Astrocyte (in vitro differentiated cells and primary cell): ENCODE measurements at regions not wholly inside any gene's neighbourhood (a gene's known extent, or its start where the extent isn't known, plus 50 kb on each side); places are given as distances from the start of the nearest gene placed in this dataset.

Source experiments
- DNase-seq: peaks from one replicate; pipeline ENCODE4 v3.0.0-alpha.2; 2010; ENCODE audit warnings: low read depth
- FAIRE-seq: peaks from 2 replicates; lab custom pipeline; 2011; peaks lifted over from hg19 to GRCh38; lab: Jason Lieb, UNC
- H2AFZ ChIP-seq: 2 replicates; pipeline ENCODE4 v1.6.0; 2012; ENCODE audit warnings: low read depth, low read length, inconsistent platforms
- H3K27ac ChIP-seq: 2 replicates; pipeline ENCODE4 v1.5.1; 2011; ENCODE audit warnings: low read depth, low read length, inconsistent platforms
- H3K27me3 ChIP-seq: 2 replicates; pipeline ENCODE4 v1.6.0; 2011; ENCODE audit warnings: low read length, inconsistent platforms; ENCODE audit not compliant: insufficient read depth
- H3K36me3 ChIP-seq: 2 replicates; pipeline ENCODE4 v1.5.1; 2011; ENCODE audit warnings: low read length, inconsistent platforms; ENCODE audit not compliant: insufficient read depth
- H3K4me1 ChIP-seq: 2 replicates; pipeline ENCODE4 v1.5.1; 2011; ENCODE audit warnings: low read length, inconsistent platforms; ENCODE audit not compliant: insufficient read depth
- H3K4me2 ChIP-seq: 2 replicates; pipeline ENCODE4 v1.6.0; 2012; ENCODE audit warnings: low read length, inconsistent platforms
- H3K4me3 ChIP-seq: 2 replicates; pipeline ENCODE4 v1.5.1; 2011; ENCODE audit warnings: low read depth, mild to moderate bottlenecking, low read length, inconsistent platforms; ENCODE audit not compliant: insufficient read depth
- H3K79me2 ChIP-seq: 2 replicates; pipeline ENCODE4 v1.6.0; 2012; ENCODE audit warnings: mild to moderate bottlenecking, low read length, inconsistent platforms; ENCODE audit not compliant: insufficient read depth
- H3K9ac ChIP-seq: 2 replicates; pipeline ENCODE4 v1.6.0; 2012; ENCODE audit warnings: mild to moderate bottlenecking, low read length, inconsistent platforms
- H3K9me3 ChIP-seq: 2 replicates; pipeline ENCODE4 v1.5.1; 2012; ENCODE audit warnings: low read depth, mild to moderate bottlenecking, low read length, inconsistent platforms; ENCODE audit not compliant: insufficient read depth
- H4K20me1 ChIP-seq: 2 replicates; pipeline ENCODE4 v1.6.0; 2012; ENCODE audit warnings: low read length, inconsistent platforms; ENCODE audit not compliant: insufficient read depth
- H3K27ac Mint-ChIP-seq: one replicate; pipeline ENCODE4 v1.8.0; 2021; ENCODE audit warnings: mild to moderate bottlenecking, mixed read lengths; ENCODE audit not compliant: unreplicated experiment
- H3K27me3 Mint-ChIP-seq: one replicate; pipeline ENCODE4 v1.8.0; 2021; ENCODE audit warnings: low read depth, mixed read lengths; ENCODE audit not compliant: unreplicated experiment
- H3K36me3 Mint-ChIP-seq: one replicate; pipeline ENCODE4 v1.8.0; 2021; ENCODE audit warnings: low read depth, mixed read lengths; ENCODE audit not compliant: unreplicated experiment
- H3K4me1 Mint-ChIP-seq: one replicate; pipeline ENCODE4 v1.8.0; 2021; ENCODE audit warnings: low read depth, mixed read lengths; ENCODE audit not compliant: unreplicated experiment
- H3K4me3 Mint-ChIP-seq: one replicate; pipeline ENCODE4 v1.8.0; 2021; ENCODE audit warnings: mild to moderate bottlenecking, moderate library complexity, mixed read lengths; ENCODE audit not compliant: unreplicated experiment
- H3K9me3 Mint-ChIP-seq: one replicate; pipeline ENCODE4 v1.8.0; 2021; ENCODE audit warnings: mild to moderate bottlenecking, mixed read lengths; ENCODE audit not compliant: unreplicated experiment
- CTCF ChIP-seq: IDR thresholded peaks from 2 replicates; pipeline ENCODE4 v1.5.1; 2011; ENCODE audit warnings: low read depth, mild to moderate bottlenecking, inconsistent platforms, low read length, moderate library complexity; ENCODE audit not compliant: insufficient read depth
- EZH2 ChIP-seq: IDR thresholded peaks from 2 replicates; pipeline ENCODE4 v1.6.1; 2012; ENCODE audit warnings: mild to moderate bottlenecking, low read length, inconsistent platforms; ENCODE audit not compliant: insufficient read depth

GRCh38 chr2:75798569-75798968 lies 87.9 kb upstream of the GCFC2 start:
- Histone ChIP-seq H3K27me3 (no peaks in the 10 kb centered on the region), H3K4me3 (no peak overlapping the region), H3K79me2 (no peaks in the 10 kb centered on the region), H3K4me2 (no peak overlapping the region), H3K4me1 (no peaks in the 10 kb centered on the region), H3K27ac (no peak overlapping the region), H3K9me3 (no peaks in the 10 kb centered on the region), H3K9ac (no peak overlapping the region), H3K36me3 (no peaks in the 10 kb centered on the region), H2AFZ (no peak overlapping the region), H4K20me1 (no peaks in the 10 kb centered on the region)
- Mint-ChIP-seq H3K27ac (no peak overlapping the region), H3K4me1 (peaks cover 3% of the 10 kb centered on the region), H3K4me3 (no peak overlapping the region), H3K36me3 (no peaks in the 10 kb centered on the region), H3K9me3 (no peaks in the 10 kb centered on the region), H3K27me3 (peaks cover 2% of the 10 kb centered on the region)
- TF ChIP-seq EZH2 = no peak
- no peak for TF ChIP-seq CTCF
- no peak for DNase-seq
- FAIRE-seq = no peak

GRCh38 chr2:75792996-75793395 lies 82.3 kb upstream of the GCFC2 start:
- TF ChIP-seq CTCF (no peak), EZH2 (no peak)
- H3K4me2 ChIP-seq = no peak overlapping the region
- H3K9me3 Mint-ChIP-seq = no peaks in the 10 kb centered on the region
- no peak overlapping the region for H3K9ac ChIP-seq
- no peaks in the 10 kb centered on the region for H3K27me3 ChIP-seq
- no peaks in the 10 kb centered on the region for H3K36me3 Mint-ChIP-seq
- no peaks in the 10 kb centered on the region for H3K4me1 ChIP-seq
- FAIRE-seq (no peak), DNase-seq (no peak)
- no peaks in the 10 kb centered on the region for H3K36me3 ChIP-seq
- H3K9me3 ChIP-seq = no peaks in the 10 kb centered on the region
- H3K27ac Mint-ChIP-seq = no peak overlapping the region
- no peak overlapping the region for H3K27ac ChIP-seq
- no peak overlapping the region for H3K4me3 ChIP-seq
- H3K4me1 Mint-ChIP-seq = peaks cover 22% of the 10 kb centered on the region
- no peaks in the 10 kb centered on the region for H3K79me2 ChIP-seq
- no peak overlapping the region for H3K4me3 Mint-ChIP-seq
- no peaks in the 10 kb centered on the region for H4K20me1 ChIP-seq
- H3K27me3 Mint-ChIP-seq = no peaks in the 10 kb centered on the region
- no peak overlapping the region for H2AFZ ChIP-seq

- Histone ChIP-seq H3K27me3 (no peaks in the 10 kb centered on the region), H3K9me3 (no peaks in the 10 kb centered on the region), H2AFZ (no peak overlapping the region), H3K9ac (no peak overlapping the region), H3K4me2 (no peak overlapping the region), H3K79me2 (no peaks in the 10 kb centered on the region), H3K4me3 (no peak overlapping the region), H3K4me1 (no peaks in the 10 kb centered on the region), H3K36me3 (no peaks in the 10 kb centered on the region), H4K20me1 (no peaks in the 10 kb centered on the region), H3K27ac (no peak overlapping the region)
- DNase-seq = no peak
- no peak for FAIRE-seq
- H3K9me3 Mint-ChIP-seq = no peaks in the 10 kb centered on the region
- no peaks in the 10 kb centered on the region for H3K27me3 Mint-ChIP-seq
- peaks cover 23% of the 10 kb centered on the region for H3K4me1 Mint-ChIP-seq
- TF ChIP-seq CTCF (no peak), EZH2 (no peak)
- H3K27ac Mint-ChIP-seq = no peak overlapping the region
- H3K4me3 Mint-ChIP-seq = no peak overlapping the region
- no peaks in the 10 kb centered on the region for H3K36me3 Mint-ChIP-seq
Measured at GRCh38 chr2:75792146-75792545, 81.4 kb upstream of the GCFC2 start.
